Activated naive CD8-positive, alpha-beta T cell treated with anti-CD3 and anti-CD28 coated beads for 36 hours (primary cell): ENCODE measurements at regions not wholly inside any gene's neighbourhood (a gene's known extent, or its start where the extent isn't known, plus 50 kb on each side); places are given as distances from the start of the nearest gene placed in this dataset.

Experiments used
- DNase-seq: peaks from one replicate; pipeline ENCODE4 v3.0.0; 2021
- H3K27ac Mint-ChIP-seq: one replicate; pipeline ENCODE4 v1.8.0; 2022; ENCODE audit warnings: mild to moderate bottlenecking, moderate library complexity, mixed read lengths
- H3K27me3 Mint-ChIP-seq: one replicate; pipeline ENCODE4 v1.8.0; 2022; ENCODE audit warnings: mild to moderate bottlenecking, mixed read lengths
- H3K36me3 Mint-ChIP-seq: one replicate; pipeline ENCODE4 v1.8.0; 2021; ENCODE audit warnings: mild to moderate bottlenecking, mixed read lengths
- H3K4me1 Mint-ChIP-seq: one replicate; pipeline ENCODE4 v1.8.0; 2021; ENCODE audit warnings: mixed read lengths
- H3K4me3 Mint-ChIP-seq: one replicate; pipeline ENCODE4 v1.8.0; 2022; ENCODE audit warnings: mild to moderate bottlenecking, moderate library complexity, mixed read lengths
- H3K9me3 Mint-ChIP-seq: one replicate; pipeline ENCODE4 v1.8.0; 2022; ENCODE audit warnings: mixed read lengths

DNA sequence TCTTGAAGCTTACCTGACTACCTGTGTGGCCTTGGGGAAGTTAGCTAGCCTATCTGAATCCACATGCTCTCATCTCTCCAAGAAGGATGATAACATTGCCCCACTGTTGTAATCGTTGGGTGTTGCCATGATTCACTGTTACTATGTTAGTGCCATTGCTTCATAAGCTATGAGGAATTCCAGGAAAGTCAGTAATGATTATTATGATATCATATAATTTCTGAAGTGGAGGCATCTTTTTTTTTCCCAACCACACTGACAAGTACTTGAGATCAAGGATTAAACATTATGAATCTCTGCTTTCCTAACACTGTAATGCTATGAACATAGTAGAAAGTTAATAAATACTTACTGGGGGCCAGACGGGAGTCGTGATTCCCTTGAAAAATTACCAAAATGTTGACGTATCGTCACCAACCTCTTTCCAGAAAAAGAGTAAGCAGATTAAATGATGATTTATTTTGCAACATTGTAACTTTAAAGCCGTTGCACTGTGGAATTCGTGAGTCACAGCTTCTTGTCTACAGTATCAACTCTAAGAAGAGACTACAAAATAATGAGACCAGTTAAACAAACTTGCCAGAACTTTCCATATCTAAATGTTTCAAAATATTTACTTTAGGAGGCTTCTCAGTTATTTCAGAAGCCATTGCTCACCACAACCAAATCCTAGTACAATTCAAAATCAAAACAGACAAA is 459.9 kb downstream of the PIK3C3 start:
- Mint-ChIP-seq H3K27ac (no peak overlapping the region), H3K4me3 (no peak overlapping the region), H3K4me1 (no peaks in the 10 kb centered on the region), H3K9me3 (no peaks in the 10 kb centered on the region), H3K36me3 (no peaks in the 10 kb centered on the region), H3K27me3 (no peaks in the 10 kb centered on the region)
- no peak for DNase-seq

DNA sequence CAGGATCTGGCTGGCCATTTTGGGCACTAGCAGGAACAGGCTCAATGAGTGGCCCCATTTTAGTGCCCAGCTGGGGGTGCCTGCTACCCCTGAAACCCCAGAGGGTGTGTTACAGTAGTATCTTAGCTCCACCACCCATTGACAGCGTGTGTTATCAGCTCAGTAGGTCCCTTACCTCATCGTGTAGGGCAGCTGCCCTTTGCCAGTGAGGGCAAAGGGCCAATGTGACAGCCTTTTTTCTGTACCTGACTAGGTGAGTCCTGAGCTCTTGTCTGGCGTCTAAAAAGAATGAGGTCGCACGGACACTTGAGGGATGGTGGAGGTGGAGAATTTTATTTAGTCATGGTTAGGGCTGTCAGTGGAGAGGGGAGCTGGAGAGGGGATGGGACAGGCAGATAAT is 462.2 kb downstream of the PIK3C3 start:
- DNase-seq: no peak
- Mint-ChIP-seq H3K4me3 (no peak overlapping the region), H3K36me3 (no peaks in the 10 kb centered on the region), H3K27me3 (no peaks in the 10 kb centered on the region), H3K9me3 (no peaks in the 10 kb centered on the region), H3K27ac (no peak overlapping the region), H3K4me1 (no peaks in the 10 kb centered on the region)

DNA sequence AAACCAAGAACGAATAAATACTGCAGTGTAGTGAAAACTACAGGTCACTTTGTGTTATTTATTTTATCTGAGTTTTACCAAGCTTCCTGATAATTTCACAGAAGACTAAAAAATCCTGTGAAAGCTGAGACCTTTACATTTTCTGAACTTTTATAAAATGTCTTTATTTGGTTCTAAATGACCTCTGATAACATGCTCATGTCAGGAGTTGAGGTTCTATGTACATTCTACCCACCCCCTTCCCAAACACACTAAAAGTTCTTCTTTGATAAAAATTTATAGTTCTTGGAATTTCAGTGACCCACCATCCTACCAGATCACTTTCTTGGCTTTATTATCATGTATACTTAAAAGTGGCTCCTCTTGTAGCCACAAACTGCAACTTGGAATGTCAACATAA is 463.1 kb downstream of the PIK3C3 start:
- H3K9me3 Mint-ChIP-seq: no peaks in the 10 kb centered on the region
- no peak overlapping the region for H3K27ac Mint-ChIP-seq
- no peaks in the 10 kb centered on the region for H3K36me3 Mint-ChIP-seq
- H3K27me3 Mint-ChIP-seq: no peaks in the 10 kb centered on the region
- no peak overlapping the region for H3K4me3 Mint-ChIP-seq
- no peaks in the 10 kb centered on the region for H3K4me1 Mint-ChIP-seq
- DNase-seq: no peak

DNA sequence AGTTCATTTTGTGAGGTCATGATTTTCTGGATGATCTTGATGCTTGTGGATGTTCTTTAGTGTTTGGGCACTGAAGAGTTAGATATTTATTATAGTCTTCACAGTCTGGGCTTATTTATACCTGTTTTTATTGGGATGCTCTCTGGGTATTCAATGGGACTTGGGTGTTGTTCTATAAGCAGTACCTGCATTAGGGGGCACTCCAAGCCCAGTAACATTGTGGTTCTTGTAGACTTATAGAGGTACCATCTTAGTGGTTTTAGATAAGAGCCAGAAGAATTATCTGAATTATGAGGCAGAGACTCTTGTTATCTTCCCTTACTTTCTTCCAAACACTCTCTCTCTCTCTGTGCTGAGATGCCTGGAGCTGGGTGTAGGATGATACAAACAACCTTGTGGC is 470.0 kb downstream of the PIK3C3 start:
- no peaks in the 10 kb centered on the region for H3K4me1 Mint-ChIP-seq
- H3K36me3 Mint-ChIP-seq: no peaks in the 10 kb centered on the region
- H3K9me3 Mint-ChIP-seq: peaks cover 1% of the 10 kb centered on the region
- H3K4me3 Mint-ChIP-seq: no peak overlapping the region
- no peaks in the 10 kb centered on the region for H3K27me3 Mint-ChIP-seq
- no peak for DNase-seq
- no peak overlapping the region for H3K27ac Mint-ChIP-seq

DNA sequence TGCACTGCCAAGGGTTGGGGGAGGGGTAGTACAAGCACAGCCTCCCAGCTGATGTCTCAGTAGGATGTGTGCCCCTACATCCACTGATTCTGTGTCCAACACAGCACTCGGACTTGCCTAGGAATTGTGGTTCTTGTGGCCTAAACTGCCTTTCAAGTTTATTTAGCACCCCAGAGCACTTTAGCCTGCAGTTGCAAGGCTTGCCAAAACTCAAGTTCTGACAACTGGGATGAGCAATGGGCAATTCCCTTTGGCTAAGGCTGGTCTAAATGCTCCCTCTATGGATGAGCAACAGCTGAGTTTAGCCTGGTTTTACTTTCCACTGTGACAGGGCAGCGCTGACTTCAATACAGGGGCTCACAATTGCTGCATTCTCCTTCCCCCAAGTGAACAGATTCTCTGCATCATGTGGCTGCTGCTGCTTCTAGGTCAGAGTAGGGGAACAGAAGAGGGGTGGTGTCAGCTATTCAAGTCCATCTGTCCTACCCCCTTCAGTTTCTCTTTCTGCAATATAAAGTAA is 471.5 kb downstream of the PIK3C3 start:
- Mint-ChIP-seq H3K9me3 (peaks cover 1% of the 10 kb centered on the region), H3K4me1 (no peaks in the 10 kb centered on the region), H3K36me3 (no peaks in the 10 kb centered on the region), H3K4me3 (no peak overlapping the region), H3K27ac (no peak overlapping the region), H3K27me3 (no peaks in the 10 kb centered on the region)
- no peak for DNase-seq

DNA sequence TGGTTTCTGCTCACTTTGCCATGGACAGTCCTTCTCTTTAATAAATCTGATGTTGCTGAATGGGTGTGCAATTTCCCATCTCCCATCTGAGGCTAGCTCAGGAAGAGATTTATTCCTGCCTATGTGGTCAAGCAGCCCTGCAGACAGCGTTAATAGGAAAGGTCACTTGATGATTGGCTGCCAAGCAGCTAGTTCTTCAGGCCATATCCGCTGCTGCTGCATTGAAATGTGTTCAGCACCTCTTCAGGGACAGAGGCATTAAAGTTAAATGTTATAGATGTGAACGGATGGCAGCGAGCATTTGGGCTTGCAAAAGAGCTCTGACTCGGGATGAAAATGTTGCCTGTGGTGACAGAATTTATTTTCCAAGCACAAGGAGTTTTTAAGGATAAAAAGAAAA is 474.2 kb downstream of the PIK3C3 start:
- DNase-seq: no peak
- no peak overlapping the region for H3K4me3 Mint-ChIP-seq
- no peaks in the 10 kb centered on the region for H3K27me3 Mint-ChIP-seq
- H3K27ac Mint-ChIP-seq: no peak overlapping the region
- no peaks in the 10 kb centered on the region for H3K36me3 Mint-ChIP-seq
- no peaks in the 10 kb centered on the region for H3K9me3 Mint-ChIP-seq
- H3K4me1 Mint-ChIP-seq: no peaks in the 10 kb centered on the region

DNA sequence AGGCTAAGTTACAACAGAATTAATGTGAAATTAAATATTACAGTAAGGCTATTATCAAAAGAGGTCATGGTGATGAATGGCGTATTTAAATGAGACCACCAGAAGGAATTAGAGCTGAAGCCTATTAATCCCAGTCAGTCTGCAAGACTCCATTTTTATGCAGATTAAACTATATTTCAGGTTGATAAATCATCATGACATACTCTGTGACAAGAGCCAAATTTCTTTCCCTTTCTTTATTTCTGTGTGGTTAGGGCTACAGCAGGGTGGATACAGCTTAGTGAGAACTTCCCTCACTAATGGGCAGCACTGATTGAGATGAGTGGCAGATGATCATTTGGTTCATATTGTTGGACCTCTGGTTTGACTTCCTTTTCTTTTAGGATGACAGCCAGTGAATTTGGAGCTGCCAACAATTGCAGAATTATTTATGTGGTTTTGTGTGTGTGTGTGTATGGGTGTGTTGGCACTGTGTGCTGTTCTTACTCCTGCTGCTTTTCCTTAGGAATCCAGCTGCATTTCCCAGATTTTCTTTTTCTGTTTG is 481.3 kb downstream of the PIK3C3 start:
- Mint-ChIP-seq H3K27ac (no peak overlapping the region), H3K4me1 (no peaks in the 10 kb centered on the region), H3K36me3 (no peaks in the 10 kb centered on the region), H3K4me3 (no peak overlapping the region), H3K27me3 (no peaks in the 10 kb centered on the region), H3K9me3 (peaks cover 3% of the 10 kb centered on the region)
- no peak for DNase-seq

DNA sequence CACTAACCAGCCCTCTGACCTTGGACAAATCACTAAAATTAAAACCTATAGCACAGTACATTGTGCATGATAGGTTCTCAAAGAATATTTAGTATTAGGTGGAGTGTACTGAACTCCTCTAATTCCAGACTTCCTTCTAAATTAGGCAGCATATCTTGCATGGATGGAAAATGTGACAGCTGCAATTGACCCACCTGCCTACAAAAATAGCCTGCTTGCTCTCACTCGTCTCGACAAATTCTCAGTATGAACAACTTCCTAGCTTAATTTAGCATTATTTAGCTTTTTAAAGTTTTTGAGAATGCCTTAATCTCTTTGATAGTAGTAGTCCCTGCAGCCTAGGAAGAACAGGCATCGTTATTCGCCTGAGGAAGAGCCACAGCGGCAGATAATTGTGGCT is 482.0 kb downstream of the PIK3C3 start:
- no peaks in the 10 kb centered on the region for H3K27me3 Mint-ChIP-seq
- no peak for DNase-seq
- H3K27ac Mint-ChIP-seq: no peak overlapping the region
- peaks cover 6% of the 10 kb centered on the region for H3K9me3 Mint-ChIP-seq
- no peaks in the 10 kb centered on the region for H3K4me1 Mint-ChIP-seq
- no peak overlapping the region for H3K4me3 Mint-ChIP-seq
- no peaks in the 10 kb centered on the region for H3K36me3 Mint-ChIP-seq

DNA sequence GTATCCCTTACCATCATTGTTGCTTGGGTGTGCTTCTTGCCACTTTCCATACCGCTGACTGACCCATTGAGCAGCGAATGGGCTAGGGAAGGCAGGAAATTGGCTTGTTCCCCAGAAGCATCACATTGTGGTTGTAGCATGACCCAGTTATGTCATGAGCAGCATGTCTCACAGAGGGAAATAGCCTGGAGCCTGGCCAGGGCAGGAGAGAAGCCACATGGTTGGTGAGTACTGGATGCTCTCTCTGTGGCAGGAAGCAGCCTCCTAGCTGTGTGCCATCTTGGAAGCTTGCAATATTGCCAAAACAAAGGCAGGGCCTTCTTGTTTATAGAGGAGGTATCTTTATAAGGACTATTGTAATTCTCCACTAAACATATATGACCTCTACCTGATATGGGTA is 482.6 kb downstream of the PIK3C3 start:
- Mint-ChIP-seq H3K4me3 (no peak overlapping the region), H3K36me3 (no peaks in the 10 kb centered on the region), H3K27ac (no peak overlapping the region), H3K4me1 (no peaks in the 10 kb centered on the region), H3K27me3 (no peaks in the 10 kb centered on the region), H3K9me3 (peaks cover 6% of the 10 kb centered on the region)
- no peak for DNase-seq

DNA sequence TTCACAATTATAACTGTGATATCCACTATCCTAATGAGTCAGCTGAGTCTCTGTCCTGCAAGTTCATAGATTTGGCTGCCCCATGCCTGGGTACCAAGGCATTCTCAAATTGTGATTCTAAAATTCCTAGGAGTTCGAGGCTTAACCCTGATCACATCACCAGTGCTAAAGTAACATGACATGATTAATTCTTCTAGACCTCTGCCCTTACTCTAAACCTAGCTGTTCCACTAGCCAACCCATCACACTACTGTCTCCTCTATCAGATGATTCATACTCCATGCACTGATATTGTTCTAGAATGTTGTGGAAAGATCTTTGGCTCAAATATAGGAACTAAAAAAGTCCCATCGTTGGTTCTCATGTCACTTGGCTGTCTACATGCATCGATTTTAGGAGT is 487.6 kb downstream of the PIK3C3 start:
- Mint-ChIP-seq H3K4me3 (no peak overlapping the region), H3K27ac (no peak overlapping the region), H3K4me1 (no peaks in the 10 kb centered on the region), H3K27me3 (no peaks in the 10 kb centered on the region), H3K9me3 (peaks cover 17% of the 10 kb centered on the region), H3K36me3 (no peaks in the 10 kb centered on the region)
- no peak for DNase-seq

DNA sequence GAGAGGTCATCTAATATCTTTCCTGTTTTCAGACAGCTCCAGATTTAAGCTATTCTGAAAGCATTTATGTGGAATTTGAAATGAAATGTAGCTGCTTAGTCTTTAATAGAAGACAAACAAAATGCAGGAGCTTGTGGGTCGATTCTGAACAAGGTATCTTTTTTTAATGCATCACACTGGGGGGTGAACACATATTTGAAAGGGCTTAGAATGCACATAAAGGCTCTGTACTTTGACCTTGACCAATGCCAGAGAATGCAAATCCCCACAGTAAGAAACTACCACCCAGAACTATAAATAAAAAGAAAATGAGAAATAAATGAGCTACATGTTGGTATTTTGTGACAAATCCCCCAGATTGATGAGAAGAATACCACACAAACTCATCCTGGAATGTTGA is 489.3 kb downstream of the PIK3C3 start:
- Mint-ChIP-seq H3K4me1 (no peaks in the 10 kb centered on the region), H3K36me3 (no peaks in the 10 kb centered on the region), H3K27me3 (no peaks in the 10 kb centered on the region), H3K4me3 (no peak overlapping the region), H3K9me3 (peaks cover 22% of the 10 kb centered on the region), H3K27ac (no peak overlapping the region)
- no peak for DNase-seq

DNA sequence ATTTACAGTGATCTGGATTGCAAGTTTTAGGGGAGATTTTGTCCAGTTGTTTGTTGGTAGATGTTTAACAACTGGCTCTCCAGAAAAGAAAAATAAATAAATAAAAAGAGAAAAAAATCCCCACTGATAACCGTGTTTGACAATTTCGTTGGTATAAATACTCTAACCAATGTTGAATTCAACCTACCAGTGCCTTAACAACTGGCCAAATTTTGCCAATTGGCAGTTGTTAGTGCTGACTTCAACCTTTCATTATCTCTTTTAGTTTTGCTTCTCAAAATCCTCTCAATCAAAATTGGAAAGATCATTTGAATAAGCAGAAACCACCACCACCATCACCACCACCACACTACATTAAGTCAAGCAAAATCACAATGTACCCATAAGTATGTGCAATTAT is 490.3 kb downstream of the PIK3C3 start:
- Mint-ChIP-seq H3K9me3 (peaks cover 22% of the 10 kb centered on the region), H3K4me3 (no peak overlapping the region), H3K27ac (no peak overlapping the region), H3K4me1 (no peaks in the 10 kb centered on the region), H3K27me3 (no peaks in the 10 kb centered on the region), H3K36me3 (no peaks in the 10 kb centered on the region)
- DNase-seq: no peak

DNA sequence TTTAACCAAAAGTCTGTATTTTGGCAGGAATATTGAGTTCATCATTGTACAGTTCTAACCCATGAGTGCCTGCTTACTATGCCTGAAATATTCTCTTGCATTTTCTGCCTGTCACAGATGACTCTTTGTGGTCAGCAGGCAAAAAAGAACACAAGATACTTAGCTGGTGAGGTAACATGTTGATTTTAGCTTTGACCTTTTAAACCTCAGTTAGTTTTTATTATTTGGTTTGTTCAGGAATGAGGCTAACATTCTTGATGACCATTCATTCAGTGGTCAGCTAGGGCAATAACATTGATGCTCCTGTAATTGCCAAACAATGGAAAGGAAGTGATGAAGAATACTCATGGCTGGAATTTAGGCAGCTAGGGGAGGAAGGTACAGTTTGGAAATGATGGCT is 491.2 kb downstream of the PIK3C3 start:
- no peak for DNase-seq
- peaks cover 22% of the 10 kb centered on the region for H3K9me3 Mint-ChIP-seq
- H3K4me1 Mint-ChIP-seq: no peaks in the 10 kb centered on the region
- no peaks in the 10 kb centered on the region for H3K36me3 Mint-ChIP-seq
- H3K27ac Mint-ChIP-seq: no peak overlapping the region
- H3K27me3 Mint-ChIP-seq: no peaks in the 10 kb centered on the region
- H3K4me3 Mint-ChIP-seq: no peak overlapping the region

DNA sequence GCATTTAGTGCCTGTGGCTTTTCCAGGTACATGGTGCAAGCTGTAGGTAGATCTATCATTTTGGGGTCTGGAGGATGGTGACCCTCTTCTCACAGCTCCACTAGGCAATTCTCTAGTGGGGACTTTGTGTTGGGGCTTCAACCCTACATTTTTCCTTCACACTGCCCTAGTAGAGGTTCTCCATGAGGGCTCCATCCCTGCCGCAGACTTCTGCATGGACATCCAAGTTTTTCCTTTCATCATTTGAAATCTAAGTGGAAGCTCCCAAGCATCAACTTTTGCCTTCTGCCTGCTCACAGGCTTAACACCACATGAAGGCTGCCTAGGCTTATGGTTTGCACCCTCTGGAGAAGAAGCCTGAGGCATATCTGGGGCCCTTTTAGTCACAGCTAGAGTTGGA is 492.7 kb downstream of the PIK3C3 start:
- peaks cover 19% of the 10 kb centered on the region for H3K9me3 Mint-ChIP-seq
- H3K36me3 Mint-ChIP-seq: no peaks in the 10 kb centered on the region
- H3K4me3 Mint-ChIP-seq: no peak overlapping the region
- no peaks in the 10 kb centered on the region for H3K27me3 Mint-ChIP-seq
- H3K27ac Mint-ChIP-seq: no peak overlapping the region
- DNase-seq: no peak
- no peaks in the 10 kb centered on the region for H3K4me1 Mint-ChIP-seq

DNA sequence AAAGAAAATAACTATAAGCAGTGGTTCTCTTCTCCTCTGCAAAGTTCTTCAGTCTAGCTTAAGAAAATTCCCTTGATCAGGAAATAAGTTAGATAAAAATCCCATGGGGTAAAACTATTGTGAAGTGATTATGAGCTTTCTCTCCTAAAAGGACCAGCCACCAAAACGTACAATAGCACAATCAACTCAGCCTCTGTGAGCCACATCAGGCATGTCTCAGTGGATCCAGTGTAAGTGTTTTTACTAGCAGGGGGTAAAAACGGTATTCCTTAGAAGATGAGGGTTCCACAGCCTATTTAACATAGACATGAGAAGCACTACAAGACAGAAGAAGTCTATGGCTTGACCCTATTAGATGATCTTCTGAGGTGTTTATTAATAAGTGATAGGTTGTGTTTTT is 503.2 kb downstream of the PIK3C3 start:
- no peak overlapping the region for H3K4me3 Mint-ChIP-seq
- no peak for DNase-seq
- no peaks in the 10 kb centered on the region for H3K4me1 Mint-ChIP-seq
- H3K27ac Mint-ChIP-seq: no peak overlapping the region
- H3K36me3 Mint-ChIP-seq: no peaks in the 10 kb centered on the region
- no peaks in the 10 kb centered on the region for H3K27me3 Mint-ChIP-seq
- H3K9me3 Mint-ChIP-seq: no peaks in the 10 kb centered on the region

DNA sequence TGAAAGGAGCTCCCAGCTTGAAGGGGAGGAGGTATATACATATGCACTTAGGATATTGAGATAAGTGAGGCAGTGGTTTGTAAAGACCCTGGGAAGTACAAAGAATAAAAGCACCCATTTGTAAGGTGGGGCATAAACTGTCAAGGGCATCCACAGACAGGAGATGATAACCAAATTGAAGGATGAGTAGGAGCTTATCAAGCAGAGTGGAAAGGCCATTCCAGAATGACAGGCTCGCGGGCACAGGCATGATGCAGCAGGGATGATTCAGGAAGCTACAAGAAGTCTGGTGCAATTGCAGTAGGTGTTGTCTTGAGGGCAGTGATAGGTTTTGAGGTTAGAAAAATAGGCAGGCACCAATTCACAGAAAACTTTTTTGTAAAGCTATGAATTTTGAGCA is 504.8 kb downstream of the PIK3C3 start:
- DNase-seq: no peak
- Mint-ChIP-seq H3K4me3 (no peak overlapping the region), H3K27ac (no peak overlapping the region), H3K4me1 (no peaks in the 10 kb centered on the region), H3K9me3 (no peaks in the 10 kb centered on the region), H3K27me3 (no peaks in the 10 kb centered on the region), H3K36me3 (no peaks in the 10 kb centered on the region)
